ENCODE measurements at regions not wholly inside any gene's neighbourhood (a gene's known extent, or its start where the extent isn't known, plus 50 kb on each side); places are given as distances from the start of the nearest gene placed in this dataset.
A peak's percentile ranks its signal among the peaks of the same experiment; 100 is the strongest.

- H3K36me3 ChIP-seq (ENCODE audit: control insufficient read depth in 2 of 2, extremely low read depth in 1 of 2, insufficient read depth in 2 of 2, low read length in 2 of 2), result no peaks in the 10 kb centered on the region
- H3K27me3 ChIP-seq (ENCODE audit: control insufficient read depth, extremely low read depth, insufficient read depth, low read length), result no peaks in the 10 kb centered on the region
- H4K20me1 ChIP-seq (ENCODE audit: control insufficient read depth, extremely low read depth, insufficient read depth, low read length), result no peaks in the 10 kb centered on the region
- H3K79me2 ChIP-seq (ENCODE audit: control insufficient read depth, insufficient read depth, low read length), result no peaks in the 10 kb centered on the region
- H3K4me2 ChIP-seq (ENCODE audit: control insufficient read depth, extremely low read depth, insufficient read depth, low read depth, low read length), result no peak overlapping the region
- TF ChIP-seq CTCF (optimal IDR thresholded peaks at IDR 0.05 in 1 of 3, IDR thresholded peaks at IDR 0.05 in 1 of 3, conservative IDR thresholded peaks at IDR 0.05 in 1 of 3; ENCODE audit: extremely low read depth in 1 of 3, insufficient read depth in 2 of 3, low read length in 3 of 3) (no peak), EZH2 (IDR thresholded peaks at IDR 0.05; ENCODE audit: low read length) (no peak)
- no peak for FAIRE-seq
- no peak overlapping the region for H3K9ac ChIP-seq (ENCODE audit: control insufficient read depth, extremely low read depth, insufficient read depth, low read length)
- H3K9me1 ChIP-seq (ENCODE audit: control insufficient read depth, extremely low read depth, insufficient read depth, low read length), result no peaks in the 10 kb centered on the region
- H3K4me3 ChIP-seq (ENCODE audit: control insufficient read depth in 2 of 3, extremely low read depth in 1 of 3, insufficient read depth in 2 of 3, low read depth in 1 of 3, low read length in 3 of 3), result no peak overlapping the region
- H3K27ac ChIP-seq (ENCODE audit: control insufficient read depth, insufficient read depth, low read length), result no peak overlapping the region
- H2AFZ ChIP-seq (ENCODE audit: control insufficient read depth, low read length), result no peak overlapping the region
- H3K4me1 ChIP-seq (ENCODE audit: control insufficient read depth, extremely low read depth, insufficient read depth, low read length), result peaks cover 40% of the 10 kb centered on the region
- no peak for DNase-seq (ENCODE audit: low read depth, low spot score)
- dilution Hi-C loops (cut with MboI; ENCODE audit: extremely low pct_ligation_motif_present, low sequenced_read_pairs), result no loop called here
- no peaks in the 10 kb centered on the region for H3K9me3 ChIP-seq (ENCODE audit: control insufficient read depth, low read depth, low read length)
Measured at GRCh38 chr2:234287650-234288049, 209.2 kb downstream of the ARL4C start.

GRCh38 chr2:234286956-234287355, 209.9 kb downstream of the ARL4C start:
- Histone ChIP-seq H3K27me3 (ENCODE audit: control insufficient read depth, extremely low read depth, insufficient read depth, low read length) (no peaks in the 10 kb centered on the region), H3K4me3 (ENCODE audit: control insufficient read depth in 2 of 3, extremely low read depth in 1 of 3, insufficient read depth in 2 of 3, low read depth in 1 of 3, low read length in 3 of 3) (no peak overlapping the region), H3K79me2 (ENCODE audit: control insufficient read depth, insufficient read depth, low read length) (no peaks in the 10 kb centered on the region), H3K4me1 (ENCODE audit: control insufficient read depth, extremely low read depth, insufficient read depth, low read length) (peaks cover 40% of the 10 kb centered on the region), H3K9ac (ENCODE audit: control insufficient read depth, extremely low read depth, insufficient read depth, low read length) (no peak overlapping the region), H3K9me1 (ENCODE audit: control insufficient read depth, extremely low read depth, insufficient read depth, low read length) (no peaks in the 10 kb centered on the region), H2AFZ (ENCODE audit: control insufficient read depth, low read length) (no peak overlapping the region), H3K4me2 (ENCODE audit: control insufficient read depth, extremely low read depth, insufficient read depth, low read depth, low read length) (no peak overlapping the region), H3K9me3 (ENCODE audit: control insufficient read depth, low read depth, low read length) (no peaks in the 10 kb centered on the region), H3K27ac (ENCODE audit: control insufficient read depth, insufficient read depth, low read length) (peak overlapping the region; percentile 37), H4K20me1 (ENCODE audit: control insufficient read depth, extremely low read depth, insufficient read depth, low read length) (no peaks in the 10 kb centered on the region), H3K36me3 (ENCODE audit: control insufficient read depth in 2 of 2, extremely low read depth in 1 of 2, insufficient read depth in 2 of 2, low read length in 2 of 2) (no peaks in the 10 kb centered on the region)
- DNase-seq (ENCODE audit: low read depth, low spot score), result no peak
- no peak for FAIRE-seq
- no peak for TF ChIP-seq EZH2 (IDR thresholded peaks at IDR 0.05; ENCODE audit: low read length)
- no peak for TF ChIP-seq CTCF (optimal IDR thresholded peaks at IDR 0.05 in 1 of 3, IDR thresholded peaks at IDR 0.05 in 1 of 3, conservative IDR thresholded peaks at IDR 0.05 in 1 of 3; ENCODE audit: extremely low read depth in 1 of 3, insufficient read depth in 2 of 3, low read length in 3 of 3)
- dilution Hi-C loops (cut with MboI; ENCODE audit: extremely low pct_ligation_motif_present, low sequenced_read_pairs), result no loop called here

Data from keratinocyte (primary cell).